A549 (cell line): ENCODE measurements at regions not wholly inside any gene's neighbourhood (a gene's known extent, or its start where the extent isn't known, plus 50 kb on each side); places are given as distances from the start of the nearest gene placed in this dataset.

Source experiments
- JUNB ChIP-seq: fragments of >200 bp; sonication (Bioruptor Twin); formaldehyde crosslinking; IDR thresholded peaks from 2 replicates; pipeline ENCODE4 v1.6.1; 2016
- POLR2A ChIP-seq: IDR thresholded peaks from 2 replicates; pipeline ENCODE4 v1.6.1; 2012; ENCODE audit warnings: mild to moderate bottlenecking, low read length
- RFX5 ChIP-seq: fragments of 450-650 bp; IDR thresholded peaks from 2 replicates; pipeline ENCODE4 v1.7.1; 2014; ENCODE audit warnings: antibody characterized with exemption, mild to moderate bottlenecking, moderate library complexity
- TF ChIP-seq, protein P1 (sequence below): fragments of >200 bp; sonication (Bioruptor Twin); formaldehyde crosslinking; IDR thresholded peaks from 3 replicates; pipeline ENCODE4 v1.5.1; 2016
- TF ChIP-seq, protein P2 (sequence below): fragments of 250-450 bp; sonication (Bioruptor Pico); IDR thresholded peaks from 2 replicates; pipeline ENCODE4 v1.5.0; 2021; ENCODE audit warnings: mild to moderate bottlenecking, moderate library complexity, borderline replicate concordance

- TF ChIP-seq, protein P1, sequence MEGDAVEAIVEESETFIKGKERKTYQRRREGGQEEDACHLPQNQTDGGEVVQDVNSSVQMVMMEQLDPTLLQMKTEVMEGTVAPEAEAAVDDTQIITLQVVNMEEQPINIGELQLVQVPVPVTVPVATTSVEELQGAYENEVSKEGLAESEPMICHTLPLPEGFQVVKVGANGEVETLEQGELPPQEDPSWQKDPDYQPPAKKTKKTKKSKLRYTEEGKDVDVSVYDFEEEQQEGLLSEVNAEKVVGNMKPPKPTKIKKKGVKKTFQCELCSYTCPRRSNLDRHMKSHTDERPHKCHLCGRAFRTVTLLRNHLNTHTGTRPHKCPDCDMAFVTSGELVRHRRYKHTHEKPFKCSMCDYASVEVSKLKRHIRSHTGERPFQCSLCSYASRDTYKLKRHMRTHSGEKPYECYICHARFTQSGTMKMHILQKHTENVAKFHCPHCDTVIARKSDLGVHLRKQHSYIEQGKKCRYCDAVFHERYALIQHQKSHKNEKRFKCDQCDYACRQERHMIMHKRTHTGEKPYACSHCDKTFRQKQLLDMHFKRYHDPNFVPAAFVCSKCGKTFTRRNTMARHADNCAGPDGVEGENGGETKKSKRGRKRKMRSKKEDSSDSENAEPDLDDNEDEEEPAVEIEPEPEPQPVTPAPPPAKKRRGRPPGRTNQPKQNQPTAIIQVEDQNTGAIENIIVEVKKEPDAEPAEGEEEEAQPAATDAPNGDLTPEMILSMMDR, result no peak
- TF ChIP-seq JUNB, result no peak
- TF ChIP-seq, protein P2, sequence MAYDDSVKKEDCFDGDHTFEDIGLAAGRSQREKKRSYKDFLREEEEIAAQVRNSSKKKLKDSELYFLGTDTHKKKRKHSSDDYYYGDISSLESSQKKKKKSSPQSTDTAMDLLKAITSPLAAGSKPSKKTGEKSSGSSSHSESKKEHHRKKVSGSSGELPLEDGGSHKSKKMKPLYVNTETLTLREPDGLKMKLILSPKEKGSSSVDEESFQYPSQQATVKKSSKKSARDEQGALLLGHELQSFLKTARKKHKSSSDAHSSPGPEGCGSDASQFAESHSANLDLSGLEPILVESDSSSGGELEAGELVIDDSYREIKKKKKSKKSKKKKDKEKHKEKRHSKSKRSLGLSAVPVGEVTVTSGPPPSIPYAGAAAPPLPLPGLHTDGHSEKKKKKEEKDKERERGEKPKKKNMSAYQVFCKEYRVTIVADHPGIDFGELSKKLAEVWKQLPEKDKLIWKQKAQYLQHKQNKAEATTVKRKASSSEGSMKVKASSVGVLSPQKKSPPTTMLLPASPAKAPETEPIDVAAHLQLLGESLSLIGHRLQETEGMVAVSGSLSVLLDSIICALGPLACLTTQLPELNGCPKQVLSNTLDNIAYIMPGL (CRISPR knock-in tag), result no peak
- TF ChIP-seq POLR2A, result no peak
- TF ChIP-seq RFX5, result no peak
Observed at GRCh38 chr5:122259995-122260394, 52.0 kb upstream of the SNCAIP start.
